Gastrocnemius medialis (tissue), 4 donors: ENCODE measurements at regions not wholly inside any gene's neighbourhood (a gene's known extent, or its start where the extent isn't known, plus 50 kb on each side); places are given as distances from the start of the nearest gene placed in this dataset.

Source experiments
- CTCF ChIP-seq, 5 experiments: fragments of 450-650 bp in 3 of 5; fragments of 200-600 bp in 2 of 5; sonication (generic) in 2 of 5; IDR thresholded peaks in 4 of 5; conservative IDR thresholded peaks in 1 of 5; 1 replicate in 4 of 5; 2 replicates in 1 of 5; pipeline ENCODE4 v1.5.1; 2016 to 2019; ENCODE audit warnings: antibody characterized with exemption in 5 of 5, mild to moderate bottlenecking in 3 of 5, moderate library complexity in 3 of 5
- POLR2A ChIP-seq, 2 donors: fragments of 450-650 bp; IDR thresholded peaks; one replicate each; pipeline ENCODE4 v1.6.1; 2017; ENCODE audit warnings: antibody characterized with exemption in 2 of 2, mild to moderate bottlenecking in 2 of 2, moderate library complexity in 2 of 2

- TF ChIP-seq CTCF (IDR thresholded peaks at IDR 0.05 in 4 of 5, conservative IDR thresholded peaks at IDR 0.05 in 1 of 5), result no peak
- TF ChIP-seq POLR2A (IDR thresholded peaks at IDR 0.05), result no peak
Observed at GRCh38 chr17:5687646-5688045, 103.3 kb upstream of the NLRP1 start.
